ENCODE measurements at regions not wholly inside any gene's neighbourhood (a gene's known extent, or its start where the extent isn't known, plus 50 kb on each side); places are given as distances from the start of the nearest gene placed in this dataset.
"Not testable (repeated sequence)": the region's sequence is repeated elsewhere in the genome, so short reads cannot be mapped to it uniquely, and the experiment has no call there.

DNA sequence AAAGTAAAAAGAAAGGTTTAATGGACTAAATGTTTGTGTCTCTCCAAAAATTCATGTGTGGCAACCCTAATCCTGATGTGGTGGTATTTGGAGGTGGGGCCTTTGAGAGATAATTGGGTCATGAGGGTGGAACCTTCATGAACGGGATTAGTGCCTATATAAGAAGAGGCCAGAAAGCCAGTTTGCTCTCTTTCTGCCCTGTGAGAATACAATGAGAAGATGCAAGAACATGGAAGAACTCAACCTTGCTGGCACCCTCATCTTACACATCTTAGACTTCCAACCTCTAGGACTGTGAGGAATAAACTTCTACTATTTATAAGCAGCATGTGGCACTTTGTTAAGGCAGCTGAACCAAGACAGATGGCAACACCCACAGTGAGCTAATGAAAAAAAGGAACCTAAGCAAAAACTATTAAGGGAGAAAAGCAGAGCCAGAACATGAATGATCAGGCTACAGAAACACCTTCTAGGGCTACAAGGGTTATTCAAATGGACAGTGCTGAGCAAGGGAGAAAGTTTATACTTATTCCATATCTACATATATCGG lies 159.5 kb downstream of the PLK2 start:
- no peak for DNase-seq (ENCODE audit: low read depth)

DNA sequence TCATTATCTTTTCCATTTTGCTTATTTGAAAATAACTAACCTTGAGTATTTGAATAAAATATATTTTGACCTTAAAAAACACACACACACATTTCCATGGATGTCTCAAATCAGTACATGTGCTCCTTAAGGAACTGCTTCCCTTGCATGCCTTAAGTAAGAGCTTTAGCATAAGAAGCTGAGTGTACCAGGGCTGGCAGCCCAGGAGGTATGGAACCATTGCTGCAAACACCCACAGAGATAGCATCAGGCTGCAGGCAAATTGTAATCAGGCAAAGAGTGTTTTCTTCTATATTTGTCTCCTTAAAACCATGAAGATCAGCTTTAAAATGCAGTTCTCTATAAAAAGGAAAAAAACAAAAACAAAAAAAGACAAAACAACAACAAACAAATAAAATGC lies 160.6 kb downstream of the PLK2 start:
- DNase-seq (ENCODE audit: low read depth) = no peak

DNA sequence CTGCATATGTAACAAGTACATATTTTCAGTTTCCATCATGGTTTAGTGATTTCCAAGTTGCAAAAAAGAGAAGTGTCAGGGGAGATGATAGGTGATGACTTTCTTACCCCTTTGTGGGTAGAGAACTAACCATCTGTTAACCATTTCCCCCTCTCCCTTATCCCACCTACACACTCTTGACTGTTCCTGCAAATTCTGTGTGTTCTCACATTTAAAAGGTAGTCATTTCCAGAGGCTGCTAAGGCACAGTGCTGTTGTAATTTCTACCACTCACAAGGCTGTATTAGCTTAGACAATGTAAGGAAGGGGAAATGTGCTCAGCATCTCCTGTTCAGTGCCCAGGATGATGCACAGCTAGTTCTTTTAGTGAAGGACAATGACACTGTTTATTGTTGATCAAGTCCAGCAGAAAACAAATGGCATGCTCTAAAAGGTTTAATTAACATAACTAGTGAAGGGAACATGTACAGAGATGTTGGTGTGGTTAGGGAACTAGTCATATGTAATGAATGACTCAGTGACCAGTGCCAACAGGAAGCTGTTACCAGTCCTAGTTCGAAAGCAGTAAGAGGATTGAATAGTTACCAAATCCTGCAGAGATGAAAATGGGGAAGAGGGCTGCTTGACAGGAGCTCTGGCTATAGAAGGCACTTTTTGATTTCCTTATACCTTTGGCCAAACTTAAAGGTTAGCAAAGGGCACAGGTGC lies 165.1 kb downstream of the PLK2 start:
- DNase-seq (ENCODE audit: low read depth) = no peak

DNA sequence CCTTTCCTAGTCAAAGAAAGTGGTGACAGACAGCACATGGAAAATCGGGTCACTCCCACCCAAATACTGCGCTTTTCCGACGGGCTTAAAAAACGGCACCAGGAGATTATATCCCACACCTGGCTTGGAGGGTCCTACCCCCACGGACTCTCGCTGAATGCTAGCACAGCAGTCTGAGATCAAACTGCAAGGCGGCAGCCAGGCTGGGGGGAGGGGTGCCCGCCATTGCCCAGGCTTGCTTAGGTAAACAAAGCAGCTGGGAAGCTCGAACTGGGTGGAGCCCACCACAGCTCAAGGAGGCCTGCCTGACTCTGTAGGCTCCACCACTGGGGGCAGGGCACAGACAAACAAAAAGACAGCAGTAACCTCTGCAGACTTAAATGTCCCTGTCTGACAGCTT lies 171.6 kb downstream of the PLK2 start:
- not testable (repeated sequence) for DNase-seq (ENCODE audit: low read depth)

DNA sequence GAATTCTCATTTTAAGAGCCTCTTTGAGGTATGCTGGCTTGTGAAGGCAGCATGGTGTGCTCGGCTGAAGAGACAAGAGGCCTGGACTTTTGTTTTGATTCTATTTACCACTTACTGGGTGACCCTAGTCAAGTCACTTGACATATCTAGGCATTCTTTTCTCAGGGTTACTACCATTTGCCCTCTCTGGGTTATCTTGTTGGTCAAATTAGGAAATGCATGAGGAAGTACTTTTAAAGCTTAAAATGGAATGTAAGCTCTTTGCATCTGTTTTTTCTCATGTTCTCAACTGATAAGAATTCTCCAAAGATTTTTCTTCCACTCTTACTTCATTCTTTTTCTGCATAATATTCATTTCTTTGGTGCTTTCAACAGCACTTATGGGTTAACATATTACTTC lies 173.1 kb downstream of the PLK2 start:
- no peak for DNase-seq (ENCODE audit: low read depth)

DNA sequence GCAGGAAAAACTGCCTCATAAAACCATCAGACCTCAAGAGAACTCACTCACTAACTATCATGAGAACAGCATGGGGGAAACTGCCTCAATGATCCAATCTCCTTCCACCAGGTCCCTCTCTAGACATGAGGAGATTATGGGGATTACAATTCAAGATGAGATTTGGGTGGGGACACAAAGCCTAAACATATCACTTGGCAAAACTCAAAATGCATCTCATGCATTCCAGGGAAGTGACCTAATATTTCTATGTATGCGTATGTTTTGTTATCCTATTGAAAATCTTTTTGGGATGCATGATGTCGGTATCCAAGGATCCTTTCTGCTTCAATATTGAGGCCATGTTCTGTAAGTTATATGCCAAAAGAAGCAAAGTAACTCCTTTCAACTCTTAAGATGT lies 174.0 kb downstream of the PLK2 start:
- DNase-seq (ENCODE audit: low read depth) = no peak

DNA sequence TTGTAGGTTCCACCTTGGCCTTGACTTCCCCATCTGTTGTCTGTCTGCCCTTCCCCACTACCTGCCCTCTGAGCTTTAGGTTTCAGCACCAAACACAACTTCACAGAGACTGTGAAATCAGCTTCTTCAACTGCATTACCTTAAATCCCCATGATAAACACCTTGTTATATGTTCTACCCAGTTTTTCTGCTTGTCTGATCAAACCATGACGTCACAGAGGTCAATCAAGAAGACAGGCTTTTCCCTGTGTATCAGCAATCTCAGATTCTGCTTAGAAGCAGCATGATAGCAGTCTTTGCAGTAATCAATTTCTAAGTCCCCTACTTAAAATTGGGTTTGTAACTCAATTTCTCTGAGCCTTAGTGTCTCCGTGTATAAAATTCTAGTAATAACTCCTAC lies 175.0 kb downstream of the PLK2 start:
- DNase-seq (ENCODE audit: low read depth) = no peak

DNA sequence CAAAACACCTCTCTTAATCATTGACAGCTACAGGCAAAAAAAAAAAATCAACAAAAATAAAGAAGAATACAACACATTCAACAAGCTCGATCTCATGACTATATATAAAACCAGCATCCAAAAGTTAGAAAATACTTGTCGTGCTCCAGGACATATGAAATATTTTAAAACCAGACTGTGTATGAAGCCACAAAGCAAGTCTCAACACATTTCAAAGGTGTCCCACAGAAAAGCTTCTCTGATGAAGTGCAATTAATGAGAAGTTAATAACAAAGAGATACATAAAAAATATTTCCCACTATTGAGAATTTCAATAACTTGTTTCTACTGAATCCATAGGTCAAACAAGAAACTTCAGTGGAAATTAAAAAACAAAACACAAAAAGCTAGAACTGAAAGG lies 178.7 kb downstream of the PLK2 start:
- no peak for DNase-seq (ENCODE audit: low read depth)

DNA sequence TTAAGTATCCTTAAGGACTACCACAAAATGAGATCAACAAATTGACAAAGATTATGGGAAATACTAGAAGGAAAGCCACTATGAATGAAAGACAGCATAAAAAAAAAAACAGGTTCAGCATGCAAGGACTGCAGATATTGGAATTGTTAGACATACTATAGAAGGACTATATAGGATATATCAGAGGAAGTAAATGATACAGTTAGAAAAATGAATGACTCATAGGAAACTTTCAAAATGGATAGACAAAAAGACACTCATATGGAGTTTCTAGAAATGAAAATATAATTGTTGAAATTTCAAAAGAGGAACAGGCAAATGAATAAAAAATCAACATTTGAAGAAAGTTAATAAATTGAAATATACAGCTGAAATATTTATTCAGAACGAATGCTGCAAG lies 180.6 kb downstream of the PLK2 start:
- DNase-seq (ENCODE audit: low read depth) = no peak

DNA sequence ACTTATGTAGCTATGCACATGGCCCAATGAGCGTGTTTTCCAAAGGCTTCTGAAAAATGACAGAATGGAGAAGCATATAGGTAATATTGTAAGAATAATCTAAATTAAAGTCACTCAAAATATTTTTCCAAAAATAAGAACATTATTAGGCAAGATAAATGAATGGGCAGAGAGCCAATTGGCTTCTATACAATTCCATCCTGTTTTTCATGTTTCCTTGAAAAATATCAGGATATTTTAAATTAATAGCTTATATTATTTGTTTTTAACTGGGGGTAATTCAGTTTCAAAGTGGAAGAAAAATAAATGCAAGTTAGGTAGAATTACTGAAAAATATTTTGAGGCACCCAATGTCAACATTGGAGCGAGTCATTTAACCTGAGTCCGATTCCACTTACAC lies 183.5 kb downstream of the PLK2 start:
- no peak for DNase-seq (ENCODE audit: low read depth)

DNA sequence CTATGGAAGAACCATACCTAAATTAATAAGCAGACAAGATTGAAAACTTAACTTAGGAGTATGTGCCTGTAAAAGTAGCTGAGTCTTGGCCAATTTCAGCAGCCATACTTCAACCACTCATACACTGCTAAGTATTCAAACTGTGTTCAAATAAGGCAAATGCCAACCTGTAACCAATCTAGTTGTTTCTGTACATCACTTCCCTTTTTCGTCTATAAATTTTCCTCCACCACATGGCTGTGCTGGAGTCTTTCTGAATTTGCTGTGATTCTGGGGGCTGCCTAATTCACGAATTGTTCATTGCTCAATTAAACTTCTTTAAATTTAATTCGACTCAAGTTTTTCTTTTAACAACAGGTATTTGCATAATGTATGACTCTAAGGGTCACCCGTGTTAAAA lies 184.4 kb downstream of the PLK2 start:
- DNase-seq (ENCODE audit: low read depth) = no peak

DNA sequence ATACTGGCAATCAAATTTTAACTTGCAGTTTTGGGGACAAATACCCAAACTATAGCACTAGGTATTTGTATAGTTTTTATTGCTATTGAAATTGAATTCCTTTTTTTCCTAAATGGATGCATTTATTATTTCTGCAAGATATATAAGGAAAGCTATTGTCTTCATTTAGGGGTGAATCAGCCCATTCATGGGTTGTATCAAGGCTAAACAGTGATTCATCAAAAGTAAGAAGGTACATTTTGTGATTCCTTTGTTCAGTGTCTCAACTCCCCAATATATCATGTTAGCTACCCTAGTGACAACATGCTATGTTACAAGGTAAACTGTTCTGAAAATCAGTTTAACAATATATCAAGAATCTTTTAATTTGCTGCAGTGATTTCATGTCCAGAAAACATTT lies 185.7 kb downstream of the PLK2 start:
- DNase-seq (ENCODE audit: low read depth) = no peak

DNA sequence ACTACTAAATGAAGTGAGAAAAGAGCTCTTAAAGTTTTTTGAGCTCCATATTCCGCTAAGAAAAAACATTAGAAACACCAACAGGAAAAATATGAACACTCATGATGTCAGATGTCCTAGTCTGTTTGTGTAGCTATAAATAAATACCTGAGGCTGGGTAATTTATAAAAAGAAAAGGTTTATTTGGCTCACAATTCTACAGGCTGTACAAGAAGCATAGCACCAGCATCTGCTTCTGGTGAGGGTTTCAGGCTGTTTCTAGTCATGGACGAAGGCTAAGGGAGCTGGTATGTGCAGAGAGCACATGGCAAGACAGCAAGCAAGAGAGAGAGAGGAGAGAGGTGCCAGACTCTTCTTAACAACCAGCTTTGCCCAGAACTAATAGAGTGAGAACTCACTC lies 186.2 kb downstream of the PLK2 start:
- DNase-seq (ENCODE audit: low read depth) = no peak

DNA sequence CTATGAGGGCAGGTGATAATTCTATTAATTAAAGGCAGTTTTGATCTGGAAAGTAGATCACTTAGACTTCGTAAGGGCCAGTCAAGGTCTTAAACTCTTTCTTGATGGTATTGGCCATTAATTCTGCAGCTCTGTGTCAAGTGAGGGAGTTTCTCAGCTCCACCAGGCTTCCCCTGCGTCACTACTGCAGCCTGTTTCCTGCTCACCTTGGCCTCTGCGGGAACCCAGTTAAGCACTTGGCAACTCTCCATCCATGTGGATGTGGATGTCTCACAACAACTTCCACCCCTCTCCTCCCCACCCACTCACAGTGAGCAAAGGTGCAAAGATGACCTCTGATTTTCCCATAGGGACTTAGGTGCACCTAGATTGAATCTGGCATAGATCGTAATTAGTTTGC lies 191.6 kb downstream of the PLK2 start:
- DNase-seq (ENCODE audit: low read depth) = no peak

DNA sequence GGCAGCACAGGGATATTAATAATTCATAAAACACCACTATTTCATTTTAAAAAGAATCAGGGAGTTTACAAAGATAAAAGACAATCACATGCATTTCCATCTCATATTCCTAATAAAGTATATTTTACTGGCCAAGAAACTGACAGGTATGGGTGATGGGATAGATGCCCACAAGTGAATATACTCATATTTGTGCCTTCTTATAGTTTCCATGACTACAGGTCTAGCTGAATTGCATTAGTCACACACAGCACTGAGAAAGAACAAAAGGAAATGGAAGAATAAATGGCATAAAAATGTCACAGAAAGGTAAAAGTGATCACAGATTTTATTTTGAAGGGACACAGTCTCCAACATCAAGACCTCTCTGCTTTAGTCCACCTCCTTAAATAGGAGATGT lies 193.5 kb downstream of the PLK2 start:
- no peak for DNase-seq (ENCODE audit: low read depth)

DNA sequence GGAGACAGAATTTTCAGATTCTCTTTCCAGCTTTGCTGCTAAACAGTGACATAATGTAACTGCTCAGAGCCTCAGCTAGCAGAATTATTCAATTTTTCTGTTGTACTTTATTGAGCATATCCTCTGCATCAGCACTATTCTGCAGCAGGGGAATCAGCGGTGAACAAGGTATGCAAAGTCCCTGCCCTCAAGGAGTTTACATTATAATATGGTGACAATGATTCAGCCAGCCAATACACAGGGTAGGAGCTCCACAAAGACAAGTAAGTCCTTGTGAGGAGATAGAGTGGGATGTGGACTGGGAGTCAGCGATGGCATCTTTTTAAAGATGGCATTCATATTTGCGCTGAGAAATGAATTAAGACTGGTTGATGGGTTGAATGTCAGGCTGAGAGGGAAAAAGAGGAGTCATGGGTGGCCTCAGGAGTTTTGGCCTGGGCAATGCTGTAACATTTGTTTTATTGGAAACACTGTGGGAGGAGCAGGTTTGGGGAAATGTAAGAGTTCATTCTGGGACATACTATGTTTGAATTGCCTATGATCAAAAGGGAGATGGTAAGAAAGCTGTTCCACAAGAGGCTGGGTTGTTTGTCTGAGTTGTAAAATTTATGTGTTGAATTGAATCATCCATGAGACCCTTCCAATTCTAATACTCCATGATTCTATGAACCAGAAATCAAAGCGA lies 194.5 kb downstream of the PLK2 start:
- no peak for DNase-seq (ENCODE audit: low read depth)

DNA sequence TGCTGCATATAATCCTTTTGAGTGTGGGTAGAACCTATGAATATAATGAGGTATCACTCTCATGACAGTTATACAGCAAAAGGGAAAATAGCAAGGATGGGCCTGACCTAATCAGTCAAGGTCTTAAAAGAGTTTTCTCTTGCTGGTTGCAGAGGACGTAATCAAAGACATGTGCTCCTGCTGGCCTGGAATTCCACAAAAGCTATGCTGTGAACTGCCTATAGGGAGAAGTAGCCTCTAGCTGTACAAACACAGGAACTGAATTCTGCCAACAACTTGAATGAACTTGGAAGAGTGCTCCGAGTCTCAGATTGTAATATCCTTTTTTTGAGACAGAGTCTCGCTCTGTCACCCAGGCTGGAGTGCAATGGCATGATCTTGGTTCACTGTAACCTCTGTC lies 195.6 kb downstream of the PLK2 start:
- DNase-seq (ENCODE audit: low read depth) = peak; percentile 31

DNA sequence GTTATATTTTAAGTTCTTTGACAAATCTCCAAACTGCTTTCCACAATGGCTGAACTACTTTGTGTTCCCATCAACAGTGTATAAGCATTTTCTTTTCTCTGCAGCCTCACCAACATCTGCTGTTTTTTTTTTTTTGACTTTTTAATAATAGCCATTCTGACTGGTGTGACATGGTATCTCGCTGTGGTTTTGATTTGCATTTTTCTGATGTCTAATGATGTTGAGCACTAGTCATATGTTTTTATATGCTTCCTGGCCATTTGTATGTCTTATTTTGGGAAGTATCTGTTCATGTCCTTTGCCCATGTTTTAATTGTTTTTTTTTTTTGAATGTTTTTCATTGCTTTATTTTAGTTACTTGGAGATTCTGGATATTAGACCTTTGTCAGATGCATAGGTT lies 196.6 kb downstream of the PLK2 start:
- DNase-seq (ENCODE audit: low read depth) = no peak

DNA sequence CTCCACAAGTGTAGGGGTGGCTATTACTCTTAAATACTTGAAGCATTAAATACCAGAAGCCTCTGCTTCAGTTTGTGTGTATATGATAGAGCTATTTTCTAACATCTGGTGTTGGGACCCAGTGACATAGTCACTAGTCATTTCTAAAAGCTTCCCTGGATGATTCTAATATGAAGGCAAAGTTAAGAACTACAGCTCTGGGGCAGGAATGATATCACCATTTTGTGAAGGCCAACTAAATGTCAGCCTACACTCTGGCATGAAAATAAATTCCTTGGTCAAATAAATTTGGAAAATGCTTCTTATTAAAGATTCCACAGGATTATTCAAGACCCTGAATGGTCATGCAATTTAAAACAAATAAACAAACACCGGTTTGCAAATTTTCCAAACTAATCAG lies 197.7 kb downstream of the PLK2 start:
- DNase-seq (ENCODE audit: low read depth) = no peak

DNA sequence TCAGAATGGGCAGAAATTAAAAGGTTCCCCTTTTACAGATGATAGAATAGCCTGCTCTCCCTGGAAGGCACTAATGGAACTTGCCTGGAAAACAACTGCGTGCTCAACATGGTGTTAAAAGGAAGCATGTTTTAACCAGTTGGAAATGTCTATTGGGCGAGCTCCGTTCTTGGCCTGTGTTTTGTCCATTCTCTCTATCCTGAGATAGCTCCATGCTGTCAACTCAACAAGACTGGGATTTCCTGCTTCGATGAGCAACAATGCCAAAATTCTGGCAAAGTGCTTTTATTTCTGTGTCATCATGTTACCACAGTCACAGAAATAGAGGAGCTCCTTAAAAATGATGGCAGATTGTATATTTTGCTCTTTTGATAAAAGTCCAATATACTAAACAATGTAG lies 198.3 kb downstream of the PLK2 start:
- no peak for DNase-seq (ENCODE audit: low read depth)

DNA sequence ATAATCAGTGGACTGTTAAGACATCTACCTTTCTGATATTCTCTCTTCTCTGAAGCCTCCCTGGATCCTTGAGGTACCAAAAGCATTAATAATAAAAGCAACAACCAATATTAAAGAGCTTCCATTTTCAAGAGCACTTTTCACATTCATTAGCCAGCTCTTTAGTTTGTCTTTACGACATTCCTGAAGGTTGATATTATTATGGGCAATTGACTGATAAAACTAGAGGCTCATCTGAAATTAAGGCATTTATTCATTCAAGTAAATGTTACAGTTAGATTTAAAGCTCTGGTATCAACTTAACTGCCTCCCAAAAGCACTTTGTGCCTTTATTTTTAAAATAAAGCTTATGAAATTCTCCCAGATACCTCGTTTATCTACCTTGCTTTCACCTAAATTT lies 199.6 kb downstream of the PLK2 start:
- no peak for DNase-seq (ENCODE audit: low read depth)

DNA sequence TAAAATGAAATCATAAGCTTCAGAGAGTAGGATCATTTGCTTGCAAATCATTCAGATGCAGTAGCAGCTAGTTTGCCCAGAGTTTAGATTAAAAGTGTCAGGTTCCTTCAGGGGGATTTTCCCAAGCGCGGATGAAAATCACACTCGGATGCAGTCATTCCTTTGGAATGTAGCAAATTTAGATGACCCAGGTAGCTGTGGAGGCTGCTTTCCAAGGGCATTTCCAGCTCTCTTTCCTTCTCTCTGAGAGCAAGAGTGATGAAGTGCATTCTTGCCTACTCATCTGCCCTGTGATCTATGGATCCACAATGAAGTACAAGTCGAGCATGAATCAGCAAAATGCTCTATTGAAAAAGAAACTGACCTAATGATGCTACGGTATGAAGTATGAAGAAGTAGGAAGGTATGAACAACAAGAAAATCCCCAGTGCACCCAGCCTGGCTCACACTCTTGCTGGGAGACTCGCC lies 200.2 kb downstream of the PLK2 start:
- peak; percentile 51 for DNase-seq (ENCODE audit: low read depth)

DNA sequence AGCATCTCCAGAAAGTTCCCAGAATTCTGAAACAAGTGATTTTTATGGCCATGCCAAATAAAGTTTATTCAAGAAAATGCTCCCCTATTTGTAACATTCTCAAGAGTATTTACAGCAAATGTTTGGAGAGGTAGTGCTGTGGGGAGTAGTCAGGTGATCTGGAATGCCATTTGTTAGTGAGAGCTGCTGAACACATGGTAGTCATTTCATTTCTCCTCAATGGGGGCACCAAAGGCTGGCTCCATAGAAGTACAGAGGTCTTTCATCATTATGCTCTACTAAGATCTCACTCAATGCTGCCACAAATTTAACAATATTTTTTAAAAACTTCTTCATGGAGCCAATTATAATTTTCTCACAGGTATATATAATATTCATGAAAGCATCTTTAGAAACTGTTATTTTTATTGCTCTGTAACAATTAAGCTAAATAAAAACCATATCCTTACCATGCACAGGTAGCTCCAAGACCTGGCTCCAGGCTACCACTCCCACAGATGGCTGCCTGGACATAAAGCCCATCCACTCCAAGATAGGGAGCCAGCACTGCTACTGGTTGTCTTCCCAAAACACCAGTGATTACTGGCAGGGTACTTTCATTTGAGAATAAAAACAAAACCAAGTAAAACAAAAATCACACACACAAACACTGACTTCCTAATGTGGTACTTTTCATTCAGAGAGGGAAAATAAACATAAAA lies 200.8 kb downstream of the PLK2 start:
- no peak for DNase-seq (ENCODE audit: low read depth)

All from fibroblast of the conjunctiva (primary cell).